ENCODE measurements at regions not wholly inside any gene's neighbourhood (a gene's known extent, or its start where the extent isn't known, plus 50 kb on each side); places are given as distances from the start of the nearest gene placed in this dataset.

- TF ChIP-seq, protein P1, sequence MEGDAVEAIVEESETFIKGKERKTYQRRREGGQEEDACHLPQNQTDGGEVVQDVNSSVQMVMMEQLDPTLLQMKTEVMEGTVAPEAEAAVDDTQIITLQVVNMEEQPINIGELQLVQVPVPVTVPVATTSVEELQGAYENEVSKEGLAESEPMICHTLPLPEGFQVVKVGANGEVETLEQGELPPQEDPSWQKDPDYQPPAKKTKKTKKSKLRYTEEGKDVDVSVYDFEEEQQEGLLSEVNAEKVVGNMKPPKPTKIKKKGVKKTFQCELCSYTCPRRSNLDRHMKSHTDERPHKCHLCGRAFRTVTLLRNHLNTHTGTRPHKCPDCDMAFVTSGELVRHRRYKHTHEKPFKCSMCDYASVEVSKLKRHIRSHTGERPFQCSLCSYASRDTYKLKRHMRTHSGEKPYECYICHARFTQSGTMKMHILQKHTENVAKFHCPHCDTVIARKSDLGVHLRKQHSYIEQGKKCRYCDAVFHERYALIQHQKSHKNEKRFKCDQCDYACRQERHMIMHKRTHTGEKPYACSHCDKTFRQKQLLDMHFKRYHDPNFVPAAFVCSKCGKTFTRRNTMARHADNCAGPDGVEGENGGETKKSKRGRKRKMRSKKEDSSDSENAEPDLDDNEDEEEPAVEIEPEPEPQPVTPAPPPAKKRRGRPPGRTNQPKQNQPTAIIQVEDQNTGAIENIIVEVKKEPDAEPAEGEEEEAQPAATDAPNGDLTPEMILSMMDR (IDR thresholded peaks at IDR 0.05): no peak
- TF ChIP-seq POLR2A (IDR thresholded peaks at IDR 0.05): no peak
These were observed 646.4 kb downstream of the CDY2B start for GRCh38 chrY:17233435-17234109.
